CD4-positive, alpha-beta T cell (primary cell): ENCODE measurements at regions not wholly inside any gene's neighbourhood (a gene's known extent, or its start where the extent isn't known, plus 50 kb on each side); places are given as distances from the start of the nearest gene placed in this dataset.

Source experiments
- ATAC-seq: fragments of 200-7000 bp; cut with Tn5 transposase; one replicate; pipeline ENCODE4 v1.10.0; 2022; ENCODE audit warnings: mild to moderate bottlenecking; ENCODE audit not compliant: poor library complexity
- CTCF ChIA-PET: fragments of 350-600 bp; sonication (Branson Sonifier 250); formaldehyde crosslinking; loops from one replicate; lab custom pipeline; 2021; ENCODE audit warnings: antibody characterized with exemption, inconsistent platforms; lab: Charles Lee
- POLR2A ChIA-PET: fragments of 350-600 bp; sonication (Branson Sonifier 250); formaldehyde crosslinking; loops from one replicate; lab custom pipeline; 2021; ENCODE audit warnings: antibody characterized with exemption, inconsistent platforms; lab: Charles Lee
- DNase-seq, 14 experiments: peaks; one replicate each; pipeline ENCODE4 v3.0.0-alpha.2; 2013 to 2020; ENCODE audit warnings: mixed read lengths in 2 of 14
- H3K27ac ChIP-seq, 2 donors: one replicate each; pipeline versions ENCODE4 v1.5.1 to v1.7.0; 2013; ENCODE audit warnings: low read length in 2 of 2, low read depth in 1 of 2, mild to moderate bottlenecking in 1 of 2
- H3K27me3 ChIP-seq, 2 experiments: 1 replicate in 1 of 2; 2 replicates in 1 of 2; pipeline versions ENCODE4 v1.6.1 to v1.7.0; 2013; ENCODE audit warnings: low read length in 2 of 2, control low read depth in 1 of 2, mild to moderate bottlenecking in 1 of 2, moderate library complexity in 1 of 2; ENCODE audit not compliant: insufficient read depth in 2 of 2, control insufficient read depth in 1 of 2
- H3K36me3 ChIP-seq: one replicate; pipeline ENCODE4 v1.6.1; 2013; ENCODE audit warnings: low read length, control low read depth; ENCODE audit not compliant: insufficient read depth
- H3K4me1 ChIP-seq: one replicate; pipeline ENCODE4 v1.6.1; 2013; ENCODE audit warnings: low read length, control low read depth; ENCODE audit not compliant: insufficient read depth
- H3K4me3 ChIP-seq: one replicate; pipeline ENCODE4 v1.5.1; 2013; ENCODE audit warnings: mild to moderate bottlenecking, low read length, moderate library complexity
- H3K9me3 ChIP-seq, 2 experiments: 1 replicate in 1 of 2; 2 replicates in 1 of 2; pipeline versions ENCODE4 v1.6.1 to v1.7.0; 2013; ENCODE audit warnings: low read length in 2 of 2, mild to moderate bottlenecking in 2 of 2, control low read depth in 1 of 2, moderate library complexity in 1 of 2; ENCODE audit not compliant: control insufficient read depth in 1 of 2, insufficient read depth in 1 of 2
- H3K27ac Mint-ChIP-seq: one replicate; pipeline ENCODE4 v1.8.0; 2020; ENCODE audit warnings: mixed read lengths
- H3K27me3 Mint-ChIP-seq: one replicate; pipeline ENCODE4 v1.8.0; 2021; ENCODE audit warnings: mixed read lengths
- H3K36me3 Mint-ChIP-seq: one replicate; pipeline ENCODE4 v1.8.0; 2021; ENCODE audit warnings: low read depth, mixed read lengths
- H3K4me1 Mint-ChIP-seq: one replicate; pipeline ENCODE4 v1.8.0; 2021; ENCODE audit warnings: low read depth, mixed read lengths
- H3K4me3 Mint-ChIP-seq: one replicate; pipeline ENCODE4 v1.8.0; 2020; ENCODE audit warnings: mild to moderate bottlenecking, mixed read lengths
- H3K9me3 Mint-ChIP-seq: one replicate; pipeline ENCODE4 v1.8.0; 2020; ENCODE audit warnings: mixed read lengths
- CTCF ChIP-seq: fragments of 200-600 bp; IDR thresholded peaks from one replicate; pipeline ENCODE4 v1.8.0; 2022; ENCODE audit warnings: antibody characterized with exemption, mild to moderate bottlenecking
- intact Hi-C, 2 experiments: fragments of 100-400 bp; cut with DNase I in 1 of 2; cut with micrococcal nuclease in 1 of 2; formaldehyde crosslinking; loops; one replicate each; pipeline versions ENCODE4 v1.15.1 to v1.9.0; 2023 to 2025; cut with DNase I, micrococcal nuclease

GRCh38 chr2:51971136-51971535, 939.2 kb upstream of the NRXN1 start:
- peaks cover 0 to 5% of the 10 kb centered on the region in 2 experiments for H3K9me3 ChIP-seq
- ChIA-PET POLR2A (no interaction called here), CTCF (no interaction called here)
- intact Hi-C loops, result no loop called here
- H3K4me1 Mint-ChIP-seq, result no peaks in the 10 kb centered on the region
- no peak overlapping the region for H3K4me3 ChIP-seq
- DNase-seq, result no peak
- H3K9me3 Mint-ChIP-seq, result peaks cover 4% of the 10 kb centered on the region
- TF ChIP-seq CTCF, result no peak
- no peak overlapping the region for H3K27ac Mint-ChIP-seq
- no peaks in the 10 kb centered on the region for H3K36me3 Mint-ChIP-seq
- H3K36me3 ChIP-seq, result no peaks in the 10 kb centered on the region
- H3K27ac ChIP-seq, result no peak overlapping the region
- no peaks in the 10 kb centered on the region for H3K4me1 ChIP-seq
- no peaks in the 10 kb centered on the region for H3K27me3 ChIP-seq
- ATAC-seq, result no peak
- no peak overlapping the region for H3K4me3 Mint-ChIP-seq
- H3K27me3 Mint-ChIP-seq, result no peaks in the 10 kb centered on the region

GRCh38 chr2:51969347-51969746, 937.4 kb upstream of the NRXN1 start:
- Mint-ChIP-seq H3K36me3 (no peaks in the 10 kb centered on the region), H3K4me3 (no peak overlapping the region), H3K9me3 (peaks cover 4% of the 10 kb centered on the region), H3K27me3 (no peaks in the 10 kb centered on the region), H3K27ac (no peak overlapping the region), H3K4me1 (no peaks in the 10 kb centered on the region)
- Histone ChIP-seq H3K36me3 (no peaks in the 10 kb centered on the region), H3K4me3 (no peak overlapping the region), H3K27me3 (no peaks in the 10 kb centered on the region), H3K4me1 (no peaks in the 10 kb centered on the region), H3K9me3 (peaks cover 0 to 9% of the 10 kb centered on the region in 2 experiments), H3K27ac (no peak overlapping the region)
- intact Hi-C loops, result no loop called here
- POLR2A ChIA-PET, result no interaction called here
- no peak for DNase-seq
- TF ChIP-seq CTCF, result no peak
- CTCF ChIA-PET, result no interaction called here
- no peak for ATAC-seq

GRCh38 chr2:51960841-51961335, 929.0 kb upstream of the NRXN1 start:
- Histone ChIP-seq H3K9me3 (peaks cover 0 to under 1% of the 10 kb centered on the region in 2 experiments), H3K36me3 (no peaks in the 10 kb centered on the region), H3K27ac (no peak overlapping the region), H3K4me3 (no peak overlapping the region), H3K4me1 (no peaks in the 10 kb centered on the region), H3K27me3 (no peaks in the 10 kb centered on the region)
- no peaks in the 10 kb centered on the region for H3K27me3 Mint-ChIP-seq
- H3K36me3 Mint-ChIP-seq, result no peaks in the 10 kb centered on the region
- POLR2A ChIA-PET, result no interaction called here
- no peak for TF ChIP-seq CTCF
- no peak overlapping the region for H3K27ac Mint-ChIP-seq
- intact Hi-C loops, result no loop called here
- DNase-seq, result no peak
- no peaks in the 10 kb centered on the region for H3K4me1 Mint-ChIP-seq
- ATAC-seq, result no peak
- CTCF ChIA-PET, result no interaction called here
- H3K4me3 Mint-ChIP-seq, result no peak overlapping the region
- peaks cover 2% of the 10 kb centered on the region for H3K9me3 Mint-ChIP-seq
